ENCODE measurements at regions not wholly inside any gene's neighbourhood (a gene's known extent, or its start where the extent isn't known, plus 50 kb on each side); places are given as distances from the start of the nearest gene placed in this dataset.

DNA sequence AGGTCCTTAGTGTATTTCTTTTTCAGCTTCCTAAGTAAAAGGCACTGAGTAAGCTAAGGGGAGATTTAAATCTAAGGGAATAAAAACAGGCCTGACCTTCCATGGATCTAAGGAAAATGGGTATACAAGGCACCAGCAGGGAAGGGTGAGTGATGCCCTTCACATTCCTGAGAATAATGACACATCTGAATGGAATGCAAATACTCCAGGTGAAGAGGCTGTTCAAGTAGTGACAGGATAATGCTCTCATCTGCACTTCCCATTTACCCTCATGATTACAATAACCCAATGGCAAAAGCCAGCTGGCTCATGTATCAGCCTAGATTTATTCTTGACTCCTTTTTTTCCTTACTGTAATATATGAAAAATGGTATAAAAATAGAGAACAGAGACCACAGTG is 216.2 kb upstream of the ACTBL2 start:
- ChIA-PET CTCF (interaction anchor here (0.8 kb wide), 1 partner anchor 19 kb away, joined by 3 read pairs; no protein-coding TSS in a partner anchor), POLR2A (no interaction called here)
- peaks cover 5% of the 10 kb centered on the region for H3F3A ChIP-seq (replicated peaks; ENCODE audit: insufficient read depth)
- no peak overlapping the region for H3K4me2 ChIP-seq
- H3K36me3 ChIP-seq (replicated peaks in 1 of 2; ENCODE audit: control insufficient read depth in 1 of 2, insufficient read depth in 2 of 2, low read length in 1 of 2) = no peaks in the 10 kb centered on the region
- no peaks in the 10 kb centered on the region for H3K9me2 ChIP-seq
- H2AFZ ChIP-seq (ENCODE audit: low read depth) = no peak overlapping the region
- no peak overlapping the region for H3K27ac ChIP-seq (ENCODE audit: low read depth in 2 of 2, low read length in 1 of 2)
- H3K79me2 ChIP-seq (ENCODE audit: insufficient read depth) = no peaks in the 10 kb centered on the region
- no peaks in the 10 kb centered on the region for H3K9me3 ChIP-seq
- H3K4me3 ChIP-seq (ENCODE audit: low read depth in 2 of 2, low read length in 1 of 2) = no peak overlapping the region
- DNase-seq = no peak
- no peaks in the 10 kb centered on the region for H3K27me3 ChIP-seq (ENCODE audit: insufficient read depth)
- H3K9ac ChIP-seq = no peak overlapping the region
- H4K20me1 ChIP-seq (ENCODE audit: insufficient read depth) = no peaks in the 10 kb centered on the region
- TF ChIP-seq MXI1 (IDR thresholded peaks at IDR 0.05; ENCODE audit: low read depth, low read length) (no peak), FOXJ3 (CRISPR knock-in tag; IDR thresholded peaks at IDR 0.05) (no peak), EZH2phosphoT487 (IDR thresholded peaks at IDR 0.05; ENCODE audit: borderline replicate concordance, low read depth) (no peak), FOXM1 (IDR thresholded peaks at IDR 0.05; ENCODE audit: low read depth) (no peak), NFIC (IDR thresholded peaks at IDR 0.05; ENCODE audit: borderline replicate concordance) (no peak), FOSL2 (IDR thresholded peaks at IDR 0.05; ENCODE audit: borderline replicate concordance, low read depth) (no peak), NRF1 (IDR thresholded peaks at IDR 0.05; ENCODE audit: low read depth, low read length) (no peak), SMC3 (IDR thresholded peaks at IDR 0.05; ENCODE audit: low read depth, low read length) (no peak), RFX5 (IDR thresholded peaks at IDR 0.05; ENCODE audit: low read length) (no peak), EP300 (IDR thresholded peaks at IDR 0.05; ENCODE audit: borderline replicate concordance in 1 of 2, low read depth in 1 of 2, low read length in 1 of 2) (no peak), CHD2 (IDR thresholded peaks at IDR 0.05; ENCODE audit: low read length, partially characterized antibody) (no peak), ELF1 (IDR thresholded peaks at IDR 0.05) (no peak), MEF2A (IDR thresholded peaks at IDR 0.05; ENCODE audit: borderline replicate concordance, low read depth) (no peak)
- TF ChIP-seq, protein P1, sequence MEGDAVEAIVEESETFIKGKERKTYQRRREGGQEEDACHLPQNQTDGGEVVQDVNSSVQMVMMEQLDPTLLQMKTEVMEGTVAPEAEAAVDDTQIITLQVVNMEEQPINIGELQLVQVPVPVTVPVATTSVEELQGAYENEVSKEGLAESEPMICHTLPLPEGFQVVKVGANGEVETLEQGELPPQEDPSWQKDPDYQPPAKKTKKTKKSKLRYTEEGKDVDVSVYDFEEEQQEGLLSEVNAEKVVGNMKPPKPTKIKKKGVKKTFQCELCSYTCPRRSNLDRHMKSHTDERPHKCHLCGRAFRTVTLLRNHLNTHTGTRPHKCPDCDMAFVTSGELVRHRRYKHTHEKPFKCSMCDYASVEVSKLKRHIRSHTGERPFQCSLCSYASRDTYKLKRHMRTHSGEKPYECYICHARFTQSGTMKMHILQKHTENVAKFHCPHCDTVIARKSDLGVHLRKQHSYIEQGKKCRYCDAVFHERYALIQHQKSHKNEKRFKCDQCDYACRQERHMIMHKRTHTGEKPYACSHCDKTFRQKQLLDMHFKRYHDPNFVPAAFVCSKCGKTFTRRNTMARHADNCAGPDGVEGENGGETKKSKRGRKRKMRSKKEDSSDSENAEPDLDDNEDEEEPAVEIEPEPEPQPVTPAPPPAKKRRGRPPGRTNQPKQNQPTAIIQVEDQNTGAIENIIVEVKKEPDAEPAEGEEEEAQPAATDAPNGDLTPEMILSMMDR (IDR thresholded peaks at IDR 0.05) = no peak
- TF ChIP-seq, protein P2, sequence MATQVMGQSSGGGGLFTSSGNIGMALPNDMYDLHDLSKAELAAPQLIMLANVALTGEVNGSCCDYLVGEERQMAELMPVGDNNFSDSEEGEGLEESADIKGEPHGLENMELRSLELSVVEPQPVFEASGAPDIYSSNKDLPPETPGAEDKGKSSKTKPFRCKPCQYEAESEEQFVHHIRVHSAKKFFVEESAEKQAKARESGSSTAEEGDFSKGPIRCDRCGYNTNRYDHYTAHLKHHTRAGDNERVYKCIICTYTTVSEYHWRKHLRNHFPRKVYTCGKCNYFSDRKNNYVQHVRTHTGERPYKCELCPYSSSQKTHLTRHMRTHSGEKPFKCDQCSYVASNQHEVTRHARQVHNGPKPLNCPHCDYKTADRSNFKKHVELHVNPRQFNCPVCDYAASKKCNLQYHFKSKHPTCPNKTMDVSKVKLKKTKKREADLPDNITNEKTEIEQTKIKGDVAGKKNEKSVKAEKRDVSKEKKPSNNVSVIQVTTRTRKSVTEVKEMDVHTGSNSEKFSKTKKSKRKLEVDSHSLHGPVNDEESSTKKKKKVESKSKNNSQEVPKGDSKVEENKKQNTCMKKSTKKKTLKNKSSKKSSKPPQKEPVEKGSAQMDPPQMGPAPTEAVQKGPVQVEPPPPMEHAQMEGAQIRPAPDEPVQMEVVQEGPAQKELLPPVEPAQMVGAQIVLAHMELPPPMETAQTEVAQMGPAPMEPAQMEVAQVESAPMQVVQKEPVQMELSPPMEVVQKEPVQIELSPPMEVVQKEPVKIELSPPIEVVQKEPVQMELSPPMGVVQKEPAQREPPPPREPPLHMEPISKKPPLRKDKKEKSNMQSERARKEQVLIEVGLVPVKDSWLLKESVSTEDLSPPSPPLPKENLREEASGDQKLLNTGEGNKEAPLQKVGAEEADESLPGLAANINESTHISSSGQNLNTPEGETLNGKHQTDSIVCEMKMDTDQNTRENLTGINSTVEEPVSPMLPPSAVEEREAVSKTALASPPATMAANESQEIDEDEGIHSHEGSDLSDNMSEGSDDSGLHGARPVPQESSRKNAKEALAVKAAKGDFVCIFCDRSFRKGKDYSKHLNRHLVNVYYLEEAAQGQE (IDR thresholded peaks at IDR 0.05; ENCODE audit: low read depth, low read length) = no peak
- TF ChIP-seq, protein P3, sequence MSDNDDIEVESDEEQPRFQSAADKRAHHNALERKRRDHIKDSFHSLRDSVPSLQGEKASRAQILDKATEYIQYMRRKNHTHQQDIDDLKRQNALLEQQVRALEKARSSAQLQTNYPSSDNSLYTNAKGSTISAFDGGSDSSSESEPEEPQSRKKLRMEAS (IDR thresholded peaks at IDR 0.05; ENCODE audit: low read depth) = no peak
- peaks cover 5 to 7% of the 10 kb centered on the region in 2 experiments; a peak in 2 of 4 replicates for H3K4me1 ChIP-seq (ENCODE audit: control insufficient read depth in 1 of 2, insufficient read depth in 2 of 2, low read depth in 1 of 2, low read length in 1 of 2)
